HCT116 (cell line): ENCODE measurements at regions not wholly inside any gene's neighbourhood (a gene's known extent, or its start where the extent isn't known, plus 50 kb on each side); places are given as distances from the start of the nearest gene placed in this dataset.

Source experiments
- ATAC-seq: fragments of 200-7000 bp; cut with Tn5 transposase; 2 replicates; pipeline ENCODE4 v1.9.1; 2020; ENCODE audit warnings: mild to moderate bottlenecking, moderate library complexity
- BruUV-seq: library from RNA; stranded (reverse); fragments of 400-500 nt; replicated peaks from 2 replicates; lab custom pipeline; 2021; lab: Mats Ljungman, UMichigan
- CTCF ChIA-PET: fragments of 300-600 bp; sonication (Branson Sonifier 250); formaldehyde crosslinking; loops from one replicate; lab custom pipeline; 2021; ENCODE audit warnings: antibody characterized with exemption; lab: Charles Lee
- POLR2A ChIA-PET: fragments of 300-600, 350-600 bp; sonication (Branson Sonifier 250); formaldehyde crosslinking; loops from one replicate; lab custom pipeline; 2021; ENCODE audit warnings: antibody characterized with exemption; lab: Charles Lee
- RAD21 ChIA-PET, 2 experiments: fragments of 300-600 bp; sonication (Branson Sonifier 250); formaldehyde crosslinking; loops; one replicate each; lab custom pipeline; 2023; ENCODE audit warnings: low total read pairs in 2 of 2; ENCODE audit not compliant: uncharacterized antibody in 2 of 2, unreplicated experiment in 2 of 2, low non-redundant PET in 1 of 2; lab: Charles Lee
- DNase-seq: peaks from one replicate; pipeline ENCODE4 v3.0.0-alpha.2; 2010; ENCODE audit warnings: low read depth, low spot score
- H2AFZ ChIP-seq: fragments of 200-600 bp; shearing (Covaris generic), sonication (generic); 2 replicates; pipeline ENCODE4 v1.6.1; 2017; ENCODE audit warnings: low read depth, mixed run types, mixed read lengths, antibody characterized with exemption, low read length; ENCODE audit not compliant: poor library complexity, severe bottlenecking
- H3K27ac ChIP-seq: 2 replicates; pipeline ENCODE4 v1.5.1; 2012; ENCODE audit warnings: low read depth, low read length
- H3K27me3 ChIP-seq: fragments of 200-600 bp; sonication (generic); 2 replicates; pipeline ENCODE4 v1.6.1; 2016; ENCODE audit warnings: mixed run types, low read length, mixed read lengths; ENCODE audit not compliant: insufficient read depth
- H3K36me3 ChIP-seq, 2 experiments: fragments of 200-500 bp in 1 of 2; fragments of 200-600 bp in 1 of 2; sonication (Bioruptor generic) in 1 of 2; sonication (generic) in 1 of 2; 2 replicates each; pipeline versions ENCODE4 v1.5.1 to v1.6.1; 2014 to 2016; ENCODE audit warnings: low read length in 2 of 2, inconsistent platforms in 1 of 2, mixed read lengths in 1 of 2, mixed run types in 1 of 2; ENCODE audit not compliant: insufficient read depth in 2 of 2, control insufficient read depth in 1 of 2
- H3K4me1 ChIP-seq, 2 experiments: fragments of 200-600 bp in 1 of 2; sonication (generic) in 1 of 2; 2 replicates each; pipeline versions ENCODE4 v1.5.1 to v1.6.1; 2012 to 2017; ENCODE audit warnings: low read length in 2 of 2, inconsistent platforms in 1 of 2, mild to moderate bottlenecking in 1 of 2, mixed read lengths in 1 of 2, mixed run types in 1 of 2, moderate library complexity in 1 of 2; ENCODE audit not compliant: insufficient read depth in 2 of 2, control insufficient read depth in 1 of 2
- H3K4me2 ChIP-seq: fragments of 200-600 bp; sonication (generic); 2 replicates; pipeline ENCODE4 v1.6.1; 2017; ENCODE audit warnings: mixed run types, low read length, mixed read lengths
- H3K4me3 ChIP-seq, 2 experiments: fragments of 200-600 bp in 1 of 2; sonication (generic) in 1 of 2; replicated peaks in 1 of 2; 2 replicates each; pipeline ENCODE4 v1.5.1; 2011 to 2016; ENCODE audit warnings: low read length in 2 of 2, control low read depth in 1 of 2, low read depth in 1 of 2, mild to moderate bottlenecking in 1 of 2, mixed read lengths in 1 of 2, mixed run types in 1 of 2
- H3K79me2 ChIP-seq: fragments of 200-600 bp; sonication (generic); 2 replicates; pipeline ENCODE4 v1.6.1; 2017; ENCODE audit warnings: mild to moderate bottlenecking, mixed run types, low read length, moderate library complexity, mixed read lengths; ENCODE audit not compliant: insufficient read depth
- H3K9ac ChIP-seq: fragments of 200-600 bp; sonication (generic); 2 replicates; pipeline ENCODE4 v1.6.1; 2016; ENCODE audit warnings: low read length, mixed read lengths
- H3K9me2 ChIP-seq: fragments of 200-600 bp; sonication (generic), shearing (Covaris generic); 2 replicates; pipeline ENCODE4 v1.6.1; 2017; ENCODE audit warnings: mixed run types, mild to moderate bottlenecking, moderate library complexity; ENCODE audit not compliant: insufficient read depth
- H3K9me3 ChIP-seq, 2 experiments: fragments of 200-500 bp in 1 of 2; fragments of 200-600 bp in 1 of 2; sonication (Bioruptor generic) in 1 of 2; sonication (generic) in 1 of 2; 2 replicates each; pipeline ENCODE4 v1.6.1; 2014 to 2017; ENCODE audit warnings: low read length in 2 of 2, mixed read lengths in 2 of 2, inconsistent platforms in 1 of 2, low read depth in 1 of 2, mild to moderate bottlenecking in 1 of 2, mixed run types in 1 of 2, moderate library complexity in 1 of 2; ENCODE audit not compliant: control insufficient read depth in 1 of 2, insufficient read depth in 1 of 2
- H4K20me1 ChIP-seq: fragments of 200-600 bp; sonication (generic), shearing (Covaris generic); 2 replicates; pipeline ENCODE4 v1.6.1; 2017; ENCODE audit warnings: mixed run types, mild to moderate bottlenecking, moderate library complexity; ENCODE audit not compliant: insufficient read depth
- CEBPB ChIP-seq: IDR thresholded peaks from 2 replicates; pipeline ENCODE4 v1.6.1; 2012; ENCODE audit warnings: low read depth
- CTCF ChIP-seq, 3 experiments: fragments of 200-600 bp in 1 of 3; sonication (generic) in 1 of 3; IDR thresholded peaks in 2 of 3; conservative IDR thresholded peaks in 1 of 3; 2 replicates each; pipeline ENCODE4 v1.5.1; 2012 to 2017; ENCODE audit warnings: low read depth in 2 of 3, low read length in 2 of 3, antibody characterized with exemption in 1 of 3, borderline replicate concordance in 1 of 3, control low read depth in 1 of 3, mild to moderate bottlenecking in 1 of 3, mixed read lengths in 1 of 3, mixed run types in 1 of 3, moderate library complexity in 1 of 3; ENCODE audit not compliant: insufficient read depth in 1 of 3
- EGR1 ChIP-seq: IDR thresholded peaks from 2 replicates; pipeline ENCODE4 v1.6.1; 2012; ENCODE audit warnings: low read depth
- ELF1 ChIP-seq: IDR thresholded peaks from 2 replicates; pipeline ENCODE4 v1.6.1; 2012; ENCODE audit warnings: low read depth, borderline replicate concordance
- EZH2 ChIP-seq: fragments of 200-600 bp; sonication (generic); IDR thresholded peaks from 2 replicates; pipeline ENCODE4 v1.6.1; 2017; ENCODE audit warnings: antibody characterized with exemption, mixed run types
- EZH2phosphoT487 ChIP-seq: fragments of 200-600 bp; IDR thresholded peaks from 2 replicates; pipeline ENCODE4 v1.6.1; 2018; ENCODE audit warnings: antibody characterized with exemption, borderline replicate concordance
- FOSL1 ChIP-seq: IDR thresholded peaks from 2 replicates; pipeline ENCODE4 v1.6.1; 2012; ENCODE audit warnings: low read depth
- JUND ChIP-seq: IDR thresholded peaks from 2 replicates; pipeline ENCODE4 v1.6.1; 2012
- MAX ChIP-seq: IDR thresholded peaks from 2 replicates; pipeline ENCODE4 v1.6.1; 2012
- POLR2A ChIP-seq: IDR thresholded peaks from 2 replicates; pipeline ENCODE4 v1.7.0; 2011; ENCODE audit warnings: borderline replicate concordance; ENCODE audit not compliant: insufficient read depth, insufficient read length; ENCODE audit errors: extremely low read depth
- POLR2AphosphoS5 ChIP-seq: IDR thresholded peaks from 2 replicates; pipeline ENCODE4 v1.6.1; 2011; ENCODE audit warnings: mild to moderate bottlenecking, low read depth, low read length, moderate library complexity
- RAD21 ChIP-seq: IDR thresholded peaks from 2 replicates; pipeline ENCODE4 v1.6.1; 2012; ENCODE audit warnings: low read depth, mild to moderate bottlenecking
- SIN3A ChIP-seq: IDR thresholded peaks from 2 replicates; pipeline ENCODE4 v1.6.1; 2012; ENCODE audit warnings: low read depth
- SP1 ChIP-seq: IDR thresholded peaks from 2 replicates; pipeline ENCODE4 v1.6.1; 2012; ENCODE audit warnings: low read depth
- TCF7L2 ChIP-seq: IDR thresholded peaks from 2 replicates; pipeline ENCODE4 v1.7.0; 2011; ENCODE audit warnings: borderline replicate concordance, inconsistent platforms; ENCODE audit not compliant: insufficient read depth, insufficient read length; ENCODE audit errors: extremely low read depth
- YY1 ChIP-seq: IDR thresholded peaks from 2 replicates; pipeline ENCODE4 v1.6.1; 2011; ENCODE audit warnings: low read length, low read depth, moderate library complexity, mild to moderate bottlenecking; ENCODE audit not compliant: insufficient replicate concordance; ENCODE audit errors: extremely low read depth
- ZBTB33 ChIP-seq: IDR thresholded peaks from 2 replicates; pipeline ENCODE4 v1.6.1; 2011; ENCODE audit warnings: mild to moderate bottlenecking, low read length, moderate library complexity; ENCODE audit not compliant: insufficient replicate concordance; ENCODE audit errors: extremely low read depth
- ZFX ChIP-seq: fragments of 450-650 bp; IDR thresholded peaks from 2 replicates; pipeline ENCODE4 v1.6.1; 2017
- ZNF274 ChIP-seq: fragments of 200-500 bp; sonication (Bioruptor generic); IDR thresholded peaks from 2 replicates; pipeline ENCODE4 v1.6.1; 2014; ENCODE audit warnings: mild to moderate bottlenecking, low read depth, low read length, inconsistent platforms
- intact Hi-C: fragments of 100-400 bp; cut with micrococcal nuclease; formaldehyde crosslinking; loops from 2 replicates; pipeline ENCODE4 v1.10.0; 2022

GRCh38 chr5:115708819-115709477 lies 83.1 kb upstream of the TMED7 start:
- ChIA-PET POLR2A (no interaction called here), CTCF (no interaction called here), RAD21 (no interaction called here)
- ATAC-seq (no peak), DNase-seq (no peak)
- Histone ChIP-seq H3K27ac (no peak overlapping the region), H3K9me2 (no peaks in the 10 kb centered on the region), H3K4me1 (no peaks in the 10 kb centered on the region), H3K4me2 (no peak overlapping the region), H3K9me3 (no peaks in the 10 kb centered on the region), H2AFZ (no peak overlapping the region), H3K9ac (no peak overlapping the region), H3K79me2 (no peaks in the 10 kb centered on the region), H4K20me1 (no peaks in the 10 kb centered on the region), H3K36me3 (no peaks in the 10 kb centered on the region), H3K4me3 (no peak overlapping the region), H3K27me3 (no peaks in the 10 kb centered on the region)
- no TSS peak for BruUV-seq
- TF ChIP-seq POLR2A = no peak
- TF ChIP-seq RAD21 = no peak
- no peak for TF ChIP-seq JUND
- no peak for TF ChIP-seq ELF1
- no peak for TF ChIP-seq TCF7L2
- no peak for TF ChIP-seq FOSL1
- TF ChIP-seq EZH2 = no peak
- no peak for TF ChIP-seq CTCF (IDR thresholded peaks at IDR 0.05 in 2 of 3, conservative IDR thresholded peaks at IDR 0.05 in 1 of 3; ENCODE audit: borderline replicate concordance in 1 of 3, insufficient read depth in 1 of 3, low read depth in 2 of 3, low read length in 2 of 3)
- no peak for TF ChIP-seq ZFX
- no peak for TF ChIP-seq MAX
- TF ChIP-seq CEBPB = no peak
- no peak for TF ChIP-seq EGR1
- TF ChIP-seq ZBTB33 = no peak
- TF ChIP-seq SP1 = no peak
- TF ChIP-seq ZNF274 = no peak
- TF ChIP-seq SIN3A = no peak
- no peak for TF ChIP-seq POLR2AphosphoS5
- TF ChIP-seq EZH2phosphoT487 = no peak
- no peak for TF ChIP-seq YY1
- intact Hi-C loops = no loop called here
